PC-3 (cell line): ENCODE measurements at regions not wholly inside any gene's neighbourhood (a gene's known extent, or its start where the extent isn't known, plus 50 kb on each side); places are given as distances from the start of the nearest gene placed in this dataset.

Source experiments
- EZH2 ChIP-seq: fragments of 300-600 bp; sonication (generic); IDR thresholded peaks from one replicate; pipeline ENCODE4 v1.6.1; 2017; ENCODE audit warnings: antibody characterized with exemption, mild to moderate bottlenecking, low read length; ENCODE audit not compliant: unreplicated experiment
- TF ChIP-seq, protein P1 (sequence below): fragments of 300-600 bp; sonication (generic); conservative IDR thresholded peaks from 2 replicates; pipeline ENCODE4 v1.5.1; 2017; ENCODE audit warnings: antibody characterized with exemption, low read depth, mild to moderate bottlenecking, low read length

DNA sequence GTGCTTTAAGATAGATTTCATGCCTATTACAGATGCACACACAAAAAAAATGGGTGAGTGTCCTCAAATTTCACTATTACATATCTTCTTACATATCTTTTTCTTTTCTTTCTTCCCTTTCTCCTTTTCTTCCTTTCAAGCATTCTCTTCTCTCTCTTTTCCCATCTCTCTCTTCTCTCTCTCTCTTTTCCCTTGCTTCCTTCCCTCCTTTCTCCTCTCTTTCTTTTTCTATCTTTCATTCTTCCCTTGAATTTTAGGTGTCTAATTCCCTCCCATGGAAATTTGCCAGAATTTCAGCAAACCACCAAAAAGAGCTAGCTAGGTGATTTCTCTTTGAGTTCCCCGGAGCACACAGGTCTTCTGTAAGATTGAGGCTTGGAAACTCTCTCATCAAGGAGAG lies 395.3 kb upstream of the RUNX1 start:
- TF ChIP-seq, protein P1, sequence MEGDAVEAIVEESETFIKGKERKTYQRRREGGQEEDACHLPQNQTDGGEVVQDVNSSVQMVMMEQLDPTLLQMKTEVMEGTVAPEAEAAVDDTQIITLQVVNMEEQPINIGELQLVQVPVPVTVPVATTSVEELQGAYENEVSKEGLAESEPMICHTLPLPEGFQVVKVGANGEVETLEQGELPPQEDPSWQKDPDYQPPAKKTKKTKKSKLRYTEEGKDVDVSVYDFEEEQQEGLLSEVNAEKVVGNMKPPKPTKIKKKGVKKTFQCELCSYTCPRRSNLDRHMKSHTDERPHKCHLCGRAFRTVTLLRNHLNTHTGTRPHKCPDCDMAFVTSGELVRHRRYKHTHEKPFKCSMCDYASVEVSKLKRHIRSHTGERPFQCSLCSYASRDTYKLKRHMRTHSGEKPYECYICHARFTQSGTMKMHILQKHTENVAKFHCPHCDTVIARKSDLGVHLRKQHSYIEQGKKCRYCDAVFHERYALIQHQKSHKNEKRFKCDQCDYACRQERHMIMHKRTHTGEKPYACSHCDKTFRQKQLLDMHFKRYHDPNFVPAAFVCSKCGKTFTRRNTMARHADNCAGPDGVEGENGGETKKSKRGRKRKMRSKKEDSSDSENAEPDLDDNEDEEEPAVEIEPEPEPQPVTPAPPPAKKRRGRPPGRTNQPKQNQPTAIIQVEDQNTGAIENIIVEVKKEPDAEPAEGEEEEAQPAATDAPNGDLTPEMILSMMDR: no peak
- no peak for TF ChIP-seq EZH2
